ENCODE measurements at regions not wholly inside any gene's neighbourhood (a gene's known extent, or its start where the extent isn't known, plus 50 kb on each side); places are given as distances from the start of the nearest gene placed in this dataset.

- no peak overlapping the region for H3K27ac Mint-ChIP-seq
- H3K36me3 Mint-ChIP-seq (ENCODE audit: low read depth) = no peaks in the 10 kb centered on the region
Measured at GRCh38 chr21:28371713-28372112, 621.0 kb downstream of the LTN1 start.

GRCh38 chr21:28359300-28359699 lies 633.4 kb downstream of the LTN1 start:
- Mint-ChIP-seq H3K27ac (no peak overlapping the region), H3K4me3 (no peak overlapping the region), H3K27me3 (ENCODE audit: low read depth) (no peaks in the 10 kb centered on the region), H3K4me1 (no peaks in the 10 kb centered on the region), H3K36me3 (ENCODE audit: low read depth) (no peaks in the 10 kb centered on the region), H3K9me3 (no peaks in the 10 kb centered on the region)
- no peak for TF ChIP-seq CTCF (IDR thresholded peaks at IDR 0.05; ENCODE audit: unreplicated experiment in 3 of 3)

More at GRCh38 chr21:28371713-28372112, 621.0 kb downstream of the LTN1 start:
- peaks cover 24% of the 10 kb centered on the region for H3K9me3 Mint-ChIP-seq
- no peaks in the 10 kb centered on the region for H3K4me1 Mint-ChIP-seq
- no peaks in the 10 kb centered on the region for H3K27me3 Mint-ChIP-seq (ENCODE audit: low read depth)
- TF ChIP-seq CTCF (IDR thresholded peaks at IDR 0.05; ENCODE audit: unreplicated experiment in 3 of 3) = no peak
- H3K4me3 Mint-ChIP-seq = no peak overlapping the region

- H3K4me3 Mint-ChIP-seq = no peak overlapping the region
- no peaks in the 10 kb centered on the region for H3K27me3 Mint-ChIP-seq (ENCODE audit: low read depth)
- H3K27ac Mint-ChIP-seq = no peak overlapping the region
Measured at GRCh38 chr21:28358702-28359101, 634.0 kb downstream of the LTN1 start.

GRCh38 chr21:28358170-28358569 lies 634.5 kb downstream of the LTN1 start:
- no peaks in the 10 kb centered on the region for H3K27me3 Mint-ChIP-seq (ENCODE audit: low read depth)
- no peak overlapping the region for H3K4me3 Mint-ChIP-seq
- no peaks in the 10 kb centered on the region for H3K4me1 Mint-ChIP-seq
- no peak overlapping the region for H3K27ac Mint-ChIP-seq
- no peak for TF ChIP-seq CTCF (IDR thresholded peaks at IDR 0.05; ENCODE audit: unreplicated experiment in 3 of 3)
- no peaks in the 10 kb centered on the region for H3K36me3 Mint-ChIP-seq (ENCODE audit: low read depth)
- no peaks in the 10 kb centered on the region for H3K9me3 Mint-ChIP-seq

More at GRCh38 chr21:28358702-28359101, 634.0 kb downstream of the LTN1 start:
- Mint-ChIP-seq H3K36me3 (ENCODE audit: low read depth) (no peaks in the 10 kb centered on the region), H3K9me3 (no peaks in the 10 kb centered on the region), H3K4me1 (no peaks in the 10 kb centered on the region)
- TF ChIP-seq CTCF (IDR thresholded peaks at IDR 0.05; ENCODE audit: unreplicated experiment in 3 of 3) = no peak

- no peaks in the 10 kb centered on the region for H3K36me3 Mint-ChIP-seq (ENCODE audit: low read depth)
- H3K27me3 Mint-ChIP-seq (ENCODE audit: low read depth) = no peaks in the 10 kb centered on the region
- no peaks in the 10 kb centered on the region for H3K9me3 Mint-ChIP-seq
- no peak overlapping the region for H3K27ac Mint-ChIP-seq
- no peak overlapping the region for H3K4me3 Mint-ChIP-seq
- TF ChIP-seq CTCF (IDR thresholded peaks at IDR 0.05; ENCODE audit: unreplicated experiment in 3 of 3) = no peak
- H3K4me1 Mint-ChIP-seq = no peaks in the 10 kb centered on the region
Measured at GRCh38 chr21:28357743-28358142, 634.9 kb downstream of the LTN1 start.

GRCh38 chr21:28356422-28356821 lies 636.3 kb downstream of the LTN1 start:
- H3K4me1 Mint-ChIP-seq = no peaks in the 10 kb centered on the region

More at GRCh38 chr21:28356422-28356821, 636.3 kb downstream of the LTN1 start:
- Mint-ChIP-seq H3K4me3 (no peak overlapping the region), H3K27ac (no peak overlapping the region), H3K36me3 (ENCODE audit: low read depth) (no peaks in the 10 kb centered on the region), H3K9me3 (no peaks in the 10 kb centered on the region), H3K27me3 (ENCODE audit: low read depth) (no peaks in the 10 kb centered on the region)
- no peak for TF ChIP-seq CTCF (IDR thresholded peaks at IDR 0.05; ENCODE audit: unreplicated experiment in 3 of 3)

Data from nephron (organoid).